Aorta (tissue), 5 donors: ENCODE measurements at regions not wholly inside any gene's neighbourhood (a gene's known extent, or its start where the extent isn't known, plus 50 kb on each side); places are given as distances from the start of the nearest gene placed in this dataset.
A peak's percentile ranks its signal among the peaks of the same experiment; 100 is the strongest.

Experiments
- ATAC-seq: fragments of 200-7000 bp; cut with Tn5 transposase; one replicate; pipeline ENCODE4 v1.9.1; 2022; ENCODE audit warnings: moderate library complexity; ENCODE audit not compliant: low FRiP score
- DNase-seq, 2 donors: peaks; one replicate each; pipeline ENCODE4 v3.0.0-alpha.2; 2020
- H3K27ac ChIP-seq, 2 donors: one replicate each; pipeline ENCODE4 v1.5.1; 2013; ENCODE audit warnings: low read length in 2 of 2, mild to moderate bottlenecking in 2 of 2, moderate library complexity in 2 of 2, control low read depth in 1 of 2, inconsistent platforms in 1 of 2, low read depth in 1 of 2
- H3K27me3 ChIP-seq, 2 donors: one replicate each; pipeline ENCODE4 v1.6.1; 2013; ENCODE audit warnings: control low read depth in 1 of 2, low read length in 1 of 2, mild to moderate bottlenecking in 1 of 2, moderate library complexity in 1 of 2; ENCODE audit not compliant: insufficient read depth in 2 of 2, control insufficient read depth in 1 of 2
- H3K36me3 ChIP-seq, 2 donors: one replicate each; pipeline ENCODE4 v1.6.1; 2013; ENCODE audit warnings: control low read depth in 1 of 2, low read length in 1 of 2, mild to moderate bottlenecking in 1 of 2; ENCODE audit not compliant: insufficient read depth in 2 of 2, control insufficient read depth in 1 of 2
- H3K4me1 ChIP-seq, 2 donors: one replicate each; pipeline ENCODE4 v1.6.1; 2013; ENCODE audit warnings: low read length in 2 of 2, control low read depth in 1 of 2, mild to moderate bottlenecking in 1 of 2, moderate library complexity in 1 of 2; ENCODE audit not compliant: insufficient read depth in 2 of 2, control insufficient read depth in 1 of 2
- H3K4me3 ChIP-seq, 2 donors: one replicate each; pipeline ENCODE4 v1.5.1; 2013; ENCODE audit warnings: low read length in 2 of 2, control low read depth in 1 of 2, mild to moderate bottlenecking in 1 of 2
- H3K9me3 ChIP-seq: one replicate; pipeline ENCODE4 v1.6.1; 2013; ENCODE audit warnings: mild to moderate bottlenecking, low read length; ENCODE audit not compliant: control insufficient read depth
- WGBS, 2 donors: extraction: QIAGEN DNeasy Blood & Tissue Kit; methylation state at CpG; one replicate each; pipeline ENCODE4 v1.1.7; 2013; 5-methylcytosine and 5-hydroxymethylcytosine counted together
- intact Hi-C, 2 donors: fragments of 100-400 bp; cut with DNase I; formaldehyde crosslinking; loops; one replicate each; pipeline versions ENCODE4 v1.14.2 to v1.15.0; 2022
- donor health status: healthy with polysubstance abuse.
- donor health status: Bipolar disorder and iron deficiency.
- donor health status: DM: no; HTN: no; CAD: no.
- donor health status: DM: no; HTN: no; CAD: no.
- donor health status: DM: yes; HTN: yes; CAD: no.

DNA sequence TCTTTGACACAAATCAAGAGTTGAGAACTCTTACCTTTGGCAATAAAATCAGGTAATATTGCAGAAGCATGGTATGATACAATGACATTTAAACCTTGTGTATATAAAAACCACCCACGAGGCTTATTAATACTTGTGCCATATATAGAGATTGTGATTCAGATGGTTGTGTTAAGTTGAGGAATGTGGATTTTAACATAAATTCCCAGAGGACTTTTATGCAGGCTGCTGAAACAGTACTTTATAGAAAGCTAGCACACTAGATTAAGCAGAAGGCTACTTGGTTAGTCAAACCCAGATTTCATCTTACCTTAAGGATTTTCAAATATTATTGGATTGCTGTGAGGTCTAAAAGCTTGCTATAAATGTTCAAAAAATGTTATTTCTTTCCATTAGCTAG is 325.7 kb upstream of the PCDH10 start:
- H3K27ac ChIP-seq: no peak overlapping the region
- H3K27me3 ChIP-seq: no peaks in the 10 kb centered on the region
- intact Hi-C loops: no loop called here
- no peak overlapping the region for H3K4me3 ChIP-seq
- ATAC-seq (no peak), DNase-seq (no peak)
- no peaks in the 10 kb centered on the region for H3K36me3 ChIP-seq
- no peaks in the 10 kb centered on the region for H3K4me1 ChIP-seq
- H3K9me3 ChIP-seq: no peaks in the 10 kb centered on the region
- 4 to 7% methylated on average over 1 of the region's 1 CpG for WGBS, 2 donors

DNA sequence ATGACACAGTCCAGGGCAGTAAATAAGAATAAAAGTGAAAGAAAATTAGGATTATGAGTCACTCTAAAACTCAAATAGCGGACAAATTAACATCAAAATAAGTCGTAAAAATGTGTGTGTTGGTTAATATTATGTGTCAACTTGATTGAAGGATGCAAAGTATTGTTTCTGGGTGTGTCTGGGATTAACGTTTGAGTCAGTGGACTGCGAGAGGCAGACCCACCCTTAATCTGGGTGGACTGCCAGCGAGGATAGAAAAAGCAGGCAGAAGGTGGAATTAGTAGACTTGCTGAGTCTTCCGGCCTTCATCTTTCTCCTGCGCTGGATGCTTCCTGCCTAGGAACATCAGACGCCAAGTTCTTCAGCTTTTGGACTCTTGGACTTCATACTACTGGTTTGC is 324.3 kb upstream of the PCDH10 start:
- no peaks in the 10 kb centered on the region for H3K9me3 ChIP-seq
- no peaks in the 10 kb centered on the region for H3K4me1 ChIP-seq
- no peak overlapping the region for H3K4me3 ChIP-seq
- no peaks in the 10 kb centered on the region for H3K27me3 ChIP-seq
- H3K36me3 ChIP-seq: no peaks in the 10 kb centered on the region
- intact Hi-C loops: no loop called here
- 90 to 92% methylated on average over 8 of the region's 8 CpGs for WGBS, 2 donors
- H3K27ac ChIP-seq: no peak overlapping the region
- ATAC-seq: no peak
- DNase-seq: no peak

DNA sequence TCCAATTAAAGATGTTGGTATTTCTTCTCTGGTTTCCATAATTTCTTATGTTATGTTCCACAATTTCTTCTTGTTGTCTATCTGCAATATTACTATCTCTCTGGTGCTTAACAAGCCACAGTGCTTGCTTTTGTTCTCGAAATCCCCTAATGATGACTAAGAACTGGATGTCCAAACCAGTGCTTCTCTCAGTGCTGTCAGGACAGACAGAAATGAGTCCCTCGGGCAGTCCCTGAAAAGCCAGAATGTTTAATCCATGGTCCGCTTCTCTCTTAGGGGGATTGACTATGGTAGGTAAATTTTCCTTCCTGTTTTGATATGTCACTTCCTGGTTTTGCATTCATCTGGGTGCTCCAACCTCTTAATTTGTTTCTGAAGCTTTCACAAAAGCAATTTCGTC is 321.6 kb upstream of the PCDH10 start:
- H3K36me3 ChIP-seq: no peaks in the 10 kb centered on the region
- DNase-seq (no peak), ATAC-seq (no peak)
- no peak overlapping the region for H3K27ac ChIP-seq
- H3K4me3 ChIP-seq: no peak overlapping the region
- intact Hi-C loops: no loop called here
- no peaks in the 10 kb centered on the region for H3K27me3 ChIP-seq
- WGBS, 2 donors: 52 to 53% methylated on average over 4 of the region's 4 CpGs
- H3K9me3 ChIP-seq: no peaks in the 10 kb centered on the region
- H3K4me1 ChIP-seq: no peaks in the 10 kb centered on the region

DNA sequence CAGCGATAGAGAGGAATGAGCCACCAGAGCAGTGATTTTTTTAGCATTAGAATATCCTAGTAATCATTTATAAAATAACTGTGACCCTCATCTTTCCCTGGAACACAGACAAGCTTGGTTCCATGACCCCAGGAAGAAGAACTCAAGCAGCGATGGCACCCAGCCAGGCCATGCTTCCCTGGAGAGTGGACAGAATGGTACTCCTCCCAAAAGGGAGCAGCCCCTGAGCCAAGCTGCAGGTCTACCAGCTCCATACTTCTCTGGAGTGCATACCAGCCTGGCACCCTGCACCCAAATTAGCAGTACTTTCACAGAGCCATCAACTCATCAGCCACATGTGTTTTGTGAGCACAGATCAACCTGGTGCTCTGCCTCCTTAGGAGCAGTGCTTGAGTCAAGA is 310.9 kb upstream of the PCDH10 start:
- no peaks in the 10 kb centered on the region for H3K27me3 ChIP-seq
- DNase-seq: peak in 1 of 2 donors; percentile 44
- intact Hi-C loops: no loop called here
- 72 to 87% methylated on average over 2 of the region's 2 CpGs for WGBS, 2 donors
- no peaks in the 10 kb centered on the region for H3K36me3 ChIP-seq
- no peaks in the 10 kb centered on the region for H3K4me1 ChIP-seq
- no peak for ATAC-seq
- no peak overlapping the region for H3K27ac ChIP-seq
- peaks cover 5% of the 10 kb centered on the region for H3K9me3 ChIP-seq
- no peak overlapping the region for H3K4me3 ChIP-seq

DNA sequence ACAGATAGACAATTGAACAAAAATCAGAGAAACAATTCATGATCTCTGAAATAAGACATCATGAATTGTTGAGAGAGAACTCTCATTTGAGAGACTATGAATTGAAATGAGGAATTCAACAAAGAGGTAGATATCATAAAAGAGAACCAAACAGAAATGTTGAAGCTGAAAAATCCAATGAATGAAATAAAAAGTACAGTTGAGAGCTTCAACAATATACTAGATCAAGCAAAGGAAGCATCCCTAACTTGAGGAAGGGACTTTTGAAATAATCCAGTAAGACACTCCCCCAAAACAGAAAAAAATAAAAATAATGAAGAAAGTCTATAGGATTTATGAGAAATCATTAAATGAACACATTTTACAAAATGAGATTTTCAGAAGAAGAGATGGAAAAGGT is 310.0 kb upstream of the PCDH10 start:
- Histone ChIP-seq H3K36me3 (no peaks in the 10 kb centered on the region), H3K4me3 (no peak overlapping the region), H3K27ac (no peak overlapping the region), H3K9me3 (peaks cover 5% of the 10 kb centered on the region), H3K4me1 (no peaks in the 10 kb centered on the region), H3K27me3 (no peaks in the 10 kb centered on the region)
- intact Hi-C loops: no loop called here
- ATAC-seq (no peak), DNase-seq (no peak)

- Histone ChIP-seq H3K27ac (no peak overlapping the region), H3K4me1 (no peaks in the 10 kb centered on the region), H3K27me3 (peaks cover 0 to 2% of the 10 kb centered on the region in 2 donors), H3K9me3 (no peaks in the 10 kb centered on the region), H3K4me3 (no peak overlapping the region), H3K36me3 (no peaks in the 10 kb centered on the region)
- intact Hi-C loops: no loop called here
- DNase-seq (no peak), ATAC-seq (no peak)
- 55 to 65% methylated on average over 1 of the region's 1 CpG for WGBS, 2 donors
Measured at GRCh38 chr4:132859929-132860328, 289.2 kb upstream of the PCDH10 start.

DNA sequence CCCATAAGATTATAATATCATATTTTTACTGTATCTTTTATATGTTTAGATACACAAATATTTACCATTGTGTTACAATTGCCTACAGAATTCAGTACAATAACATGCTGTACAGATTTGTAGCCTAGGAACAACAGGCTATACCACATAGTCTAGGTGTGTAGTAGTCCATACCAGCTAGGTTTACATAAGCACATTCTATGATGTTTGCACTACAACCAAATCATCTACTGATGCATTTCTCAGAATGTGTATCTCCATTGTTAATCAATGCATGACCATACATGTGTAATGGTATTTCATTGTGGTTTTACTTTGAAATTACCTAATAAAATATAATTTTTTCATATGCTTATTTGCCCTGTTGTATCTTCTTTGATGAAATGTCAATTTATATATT is 288.1 kb upstream of the PCDH10 start:
- DNase-seq (no peak), ATAC-seq (no peak)
- no peak overlapping the region for H3K4me3 ChIP-seq
- intact Hi-C loops: no loop called here
- H3K4me1 ChIP-seq: no peaks in the 10 kb centered on the region
- peaks cover 0 to 2% of the 10 kb centered on the region in 2 donors for H3K27me3 ChIP-seq
- H3K9me3 ChIP-seq: no peaks in the 10 kb centered on the region
- H3K27ac ChIP-seq: no peak overlapping the region
- H3K36me3 ChIP-seq: no peaks in the 10 kb centered on the region

DNA sequence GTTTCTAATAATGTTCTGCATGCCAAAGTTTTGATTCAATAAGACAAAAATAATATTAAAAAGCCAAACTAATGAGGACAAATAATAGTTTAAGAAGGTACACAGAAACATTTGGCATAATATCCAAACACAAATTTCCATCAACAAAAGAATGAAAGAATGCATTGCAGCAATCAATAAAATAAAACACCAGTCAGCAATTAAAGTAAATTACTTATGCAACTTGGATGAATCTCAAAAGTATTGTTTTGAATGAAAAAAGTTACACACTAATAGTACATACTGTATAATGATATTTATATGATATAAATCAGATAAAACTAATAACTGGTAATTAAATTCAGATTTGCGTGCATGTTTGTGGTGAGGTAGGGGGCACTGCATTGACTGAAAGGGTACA is 285.5 kb upstream of the PCDH10 start:
- no peak for DNase-seq
- Histone ChIP-seq H3K27me3 (peaks cover 0 to 2% of the 10 kb centered on the region in 2 donors), H3K4me1 (no peaks in the 10 kb centered on the region), H3K27ac (no peak overlapping the region), H3K9me3 (no peaks in the 10 kb centered on the region), H3K4me3 (no peak overlapping the region), H3K36me3 (no peaks in the 10 kb centered on the region)
- ATAC-seq: no peak
- 94 to 95% methylated on average over 1 of the region's 1 CpG for WGBS, 2 donors
- intact Hi-C loops: no loop called here

GRCh38 chr4:132865458-132865857 is 283.6 kb upstream of the PCDH10 start:
- intact Hi-C loops: no loop called here
- Histone ChIP-seq H3K27ac (no peak overlapping the region), H3K9me3 (no peaks in the 10 kb centered on the region), H3K36me3 (no peaks in the 10 kb centered on the region), H3K4me1 (no peaks in the 10 kb centered on the region), H3K27me3 (peaks cover 0 to 2% of the 10 kb centered on the region in 2 donors), H3K4me3 (no peak overlapping the region)
- WGBS, 2 donors: 87 to 90% methylated on average over 1 of the region's 1 CpG
- DNase-seq (no peak), ATAC-seq (no peak)
